HG02938 (cell line): ENCODE measurements at regions not wholly inside any gene's neighbourhood (a gene's known extent, or its start where the extent isn't known, plus 50 kb on each side); places are given as distances from the start of the nearest gene placed in this dataset.
A peak's percentile ranks its signal among the peaks of the same experiment; 100 is the strongest.
"Not testable (repeated sequence)": the region's sequence is repeated elsewhere in the genome, so short reads cannot be mapped to it uniquely, and the experiment has no call there.

Experiments
- ATAC-seq: cut with Tn5 transposase; IDR thresholded peaks from one replicate; pipeline ENCODE4 v1.9.1; 2021; ENCODE audit warnings: mild to moderate bottlenecking, moderate library complexity; ENCODE audit not compliant: unreplicated experiment

DNA sequence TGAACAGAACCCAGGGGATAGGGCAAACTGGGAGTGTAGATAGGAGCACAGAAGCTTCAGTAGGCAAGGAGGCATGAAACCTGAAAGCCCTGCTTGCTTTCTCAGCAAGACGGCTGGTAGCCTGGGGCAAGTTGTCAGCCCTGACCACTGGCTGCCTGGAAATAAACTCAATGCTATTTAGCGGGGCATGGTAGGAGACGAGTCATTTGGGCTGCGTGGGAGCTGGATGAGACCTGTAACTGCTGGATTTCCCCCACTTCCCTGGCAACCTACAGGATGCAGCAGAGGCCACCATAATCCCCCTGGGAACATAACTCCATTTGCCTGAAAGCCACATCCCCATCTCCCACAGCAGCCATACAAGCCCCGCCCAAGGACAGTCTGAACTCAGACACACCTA, 332.6 kb upstream of the TBX18 start:
- ATAC-seq: no peak

DNA sequence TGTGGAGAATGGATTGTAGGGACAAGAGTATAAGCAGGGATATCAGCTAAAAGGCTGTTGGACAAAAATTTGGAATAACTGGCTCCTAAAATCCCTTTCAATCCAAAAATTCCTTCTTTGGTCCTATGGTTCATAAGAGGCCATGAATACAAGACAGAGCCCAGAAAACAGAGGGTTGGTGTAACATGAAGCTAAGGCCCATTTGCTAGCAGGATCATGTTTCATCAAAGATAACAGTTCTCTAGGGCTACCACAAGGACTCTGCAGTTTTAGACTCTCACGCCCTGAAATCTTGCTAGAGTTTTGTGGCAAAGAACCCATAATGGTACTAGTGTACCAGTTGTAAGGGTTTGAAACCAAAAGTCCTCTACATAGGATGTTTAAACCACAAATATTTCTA, 327.8 kb upstream of the TBX18 start:
- no peak for ATAC-seq

DNA sequence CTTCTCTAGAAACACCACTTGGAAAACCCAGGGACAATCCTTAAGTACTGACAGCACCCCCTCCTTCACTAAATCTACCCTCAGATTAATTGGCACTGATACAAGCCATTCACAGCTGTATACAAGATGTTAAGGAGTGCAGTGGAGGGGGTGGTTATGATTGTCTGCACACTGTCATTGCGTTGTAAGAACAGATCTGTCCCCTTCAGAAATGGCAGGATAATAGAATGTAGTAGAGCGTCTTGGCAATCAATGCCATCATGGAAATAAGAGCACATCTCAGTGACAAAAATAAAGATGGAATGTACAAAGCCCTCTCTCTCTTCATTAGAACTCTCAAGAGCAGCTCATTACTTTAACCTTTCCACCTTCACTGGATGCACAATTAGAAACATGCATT, 324.9 kb upstream of the TBX18 start:
- no peak for ATAC-seq

DNA sequence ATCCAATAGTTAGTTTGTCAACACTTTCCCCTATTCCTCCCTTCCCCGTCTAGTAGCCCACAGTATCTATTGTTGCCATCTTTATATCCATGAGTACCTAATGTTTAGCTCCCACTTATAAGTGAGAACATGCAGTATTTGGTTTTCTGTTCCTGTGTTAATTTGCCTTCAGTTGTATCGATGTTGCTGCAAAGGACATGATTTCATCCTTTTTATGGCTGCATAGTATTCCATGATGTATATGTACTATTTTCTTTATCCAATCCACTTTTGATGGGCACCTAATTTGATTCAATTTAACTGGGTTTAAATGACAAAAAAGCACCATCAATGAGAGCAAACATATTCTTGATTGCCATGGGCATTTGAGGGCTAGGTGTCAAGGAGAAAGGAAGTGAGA, 321.5 kb upstream of the TBX18 start:
- no peak for ATAC-seq

DNA sequence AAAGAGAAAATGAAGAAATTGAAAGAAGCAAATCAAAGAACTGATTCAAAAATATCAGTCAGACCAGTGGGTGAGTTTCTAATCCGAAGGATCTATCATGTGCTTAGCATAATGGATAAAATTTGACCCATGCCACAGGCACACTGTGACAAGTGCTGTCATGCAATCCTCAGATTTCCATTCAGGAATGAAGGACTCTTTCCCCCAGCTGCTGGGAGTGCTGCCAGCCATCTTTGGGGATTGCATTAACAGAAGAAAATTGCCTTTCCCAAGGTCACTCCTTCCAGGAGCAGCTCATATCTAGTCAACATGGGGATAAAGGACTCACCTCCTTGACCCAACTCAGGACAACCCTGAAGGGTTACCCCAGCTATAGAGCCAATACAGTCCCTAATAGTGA, 316.7 kb upstream of the TBX18 start:
- ATAC-seq: no peak

GRCh38 chr6:85079761-85080160, 315.4 kb upstream of the TBX18 start:
- ATAC-seq: no peak

- ATAC-seq: no peak
These were observed 313.7 kb upstream of the TBX18 start for GRCh38 chr6:85078058-85078457.

DNA sequence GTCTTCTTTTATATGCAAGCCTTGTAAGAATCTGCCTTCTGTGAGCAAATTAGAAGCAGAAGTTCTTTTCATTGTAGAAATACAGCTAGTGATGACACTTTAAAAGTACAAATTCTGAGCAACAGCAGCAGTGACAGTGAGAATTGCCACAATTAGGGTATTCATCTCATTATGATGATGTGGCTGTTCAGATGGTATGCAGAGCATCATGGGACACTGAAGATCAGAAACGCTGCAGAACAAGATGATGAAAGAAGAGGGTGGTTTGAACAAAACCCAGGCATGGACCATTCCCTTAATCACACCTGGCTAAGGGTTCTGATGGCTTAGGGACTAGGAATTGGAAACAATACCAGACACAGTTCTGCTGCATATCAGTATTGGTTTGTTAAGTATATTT, 312.7 kb upstream of the TBX18 start:
- no peak for ATAC-seq

- ATAC-seq: not testable (repeated sequence)
These were observed 307.4 kb upstream of the TBX18 start for GRCh38 chr6:85071845-85072244.

DNA sequence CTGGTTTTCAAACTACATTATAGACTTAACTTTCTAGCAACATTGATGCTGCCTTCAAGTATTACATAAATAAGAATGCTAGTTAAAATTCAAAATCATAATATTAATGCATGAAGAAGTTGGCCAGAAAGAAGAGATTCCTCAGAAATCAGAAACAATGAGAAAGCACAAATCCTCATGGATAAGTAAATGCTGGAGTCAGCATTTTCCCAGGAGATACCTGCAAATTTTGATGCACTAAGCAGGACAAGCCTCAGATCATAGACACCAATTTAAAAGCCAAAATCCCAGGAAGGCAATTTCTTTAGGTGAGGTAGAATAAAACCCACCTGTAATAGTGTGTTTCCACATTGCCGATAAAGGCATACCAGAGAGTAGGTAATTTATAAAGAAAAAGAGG, 305.2 kb upstream of the TBX18 start:
- no peak for ATAC-seq

DNA sequence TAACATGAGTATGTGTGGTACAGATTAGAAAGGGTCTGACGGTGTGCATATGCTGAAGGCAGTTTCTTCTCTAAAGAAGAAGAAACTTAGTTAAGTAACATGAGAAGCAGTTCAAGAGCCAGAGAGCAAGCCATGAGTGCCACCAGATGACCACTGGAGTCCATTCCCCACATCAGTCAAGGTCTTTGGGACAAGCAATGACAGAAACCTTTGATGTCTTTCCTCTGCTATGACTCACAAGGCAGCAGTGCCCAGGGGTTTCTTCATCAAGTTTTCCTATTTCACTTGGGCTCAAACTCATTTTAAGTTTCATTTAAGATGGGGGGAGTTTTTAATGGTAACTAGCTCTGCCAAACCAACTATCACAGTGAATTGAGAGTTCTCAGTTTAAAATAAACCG, 303.8 kb upstream of the TBX18 start:
- ATAC-seq: no peak

GRCh38 chr6:85066266-85066665, 301.9 kb upstream of the TBX18 start:
- ATAC-seq: no peak

GRCh38 chr6:85065831-85066230, 301.4 kb upstream of the TBX18 start:
- no peak for ATAC-seq

GRCh38 chr6:85063611-85064010, 299.2 kb upstream of the TBX18 start:
- no peak for ATAC-seq

DNA sequence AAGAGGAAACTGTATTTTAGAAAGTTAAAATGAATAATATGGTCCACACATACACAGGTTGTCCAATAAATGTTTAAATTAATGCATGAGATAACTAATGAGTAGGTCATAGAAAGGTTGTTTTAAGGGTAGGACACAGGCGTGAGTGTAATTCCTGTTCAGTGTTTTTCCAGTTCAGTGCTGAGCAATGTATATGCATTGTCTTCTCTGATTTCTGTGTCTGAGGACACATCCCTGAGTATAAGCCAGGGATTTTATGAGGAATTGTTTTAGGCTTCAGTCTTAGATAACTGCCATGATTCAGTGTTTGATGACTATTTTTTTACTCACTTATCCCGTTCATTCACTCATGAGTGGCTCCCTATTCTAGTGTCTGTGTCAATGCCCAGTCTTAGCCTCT, 298.5 kb upstream of the TBX18 start:
- ATAC-seq: no peak

DNA sequence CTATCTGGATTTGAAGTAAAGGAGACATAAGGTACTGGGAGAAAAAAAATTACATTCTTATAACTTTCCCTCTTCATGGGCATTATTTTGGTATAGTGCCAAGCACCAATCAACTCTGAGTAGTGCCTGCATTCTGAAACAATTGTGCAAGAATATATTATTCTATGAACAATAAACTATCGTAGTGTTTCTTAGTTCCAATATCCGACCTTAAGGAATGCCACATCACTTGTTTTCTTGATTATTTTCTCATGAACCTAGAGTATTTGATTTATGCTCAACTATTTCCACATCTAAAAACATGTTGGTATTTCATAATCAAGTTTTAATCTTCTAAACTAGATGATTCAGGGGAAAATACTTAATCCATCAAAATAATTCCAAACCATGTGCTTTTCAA, 294.4 kb upstream of the TBX18 start:
- no peak for ATAC-seq

DNA sequence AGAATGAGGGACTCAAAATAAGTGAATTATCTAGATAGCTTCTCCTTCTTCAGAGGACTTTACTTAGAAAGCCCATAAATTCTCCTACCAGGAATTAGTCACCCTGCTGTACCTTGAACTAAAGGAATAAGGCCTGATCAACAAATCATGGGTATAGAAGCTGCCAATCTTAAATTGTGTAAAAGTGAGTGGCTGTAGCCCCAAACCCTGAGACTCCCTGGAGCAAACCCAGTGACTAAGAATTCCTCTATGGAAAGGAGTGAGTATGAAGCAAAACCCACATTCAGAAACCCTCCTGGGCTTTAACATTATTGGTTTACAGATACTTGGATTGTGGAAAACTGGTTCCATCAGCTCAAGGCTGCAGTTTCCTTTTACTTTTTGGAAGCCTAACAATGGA, 285.8 kb upstream of the TBX18 start:
- ATAC-seq: no peak

DNA sequence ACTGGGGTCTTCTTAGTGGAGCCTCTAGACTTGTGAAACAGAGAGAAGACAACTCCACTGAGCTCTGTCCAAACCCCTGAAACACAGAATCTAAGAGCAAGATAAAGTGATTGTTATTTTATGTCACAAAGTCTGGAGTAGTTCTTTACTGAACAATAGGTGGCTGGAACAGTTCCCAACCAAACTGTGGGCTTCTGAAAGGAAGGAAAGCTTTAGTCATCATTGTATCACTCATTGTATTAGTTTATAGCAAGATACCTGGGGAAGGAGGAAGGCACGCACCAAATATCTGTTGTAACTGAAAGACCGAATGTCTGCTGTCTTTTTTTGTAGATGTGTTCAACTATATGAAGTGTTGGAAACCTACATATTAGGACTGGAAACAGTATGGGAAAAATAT, 284.9 kb upstream of the TBX18 start:
- ATAC-seq: no peak

DNA sequence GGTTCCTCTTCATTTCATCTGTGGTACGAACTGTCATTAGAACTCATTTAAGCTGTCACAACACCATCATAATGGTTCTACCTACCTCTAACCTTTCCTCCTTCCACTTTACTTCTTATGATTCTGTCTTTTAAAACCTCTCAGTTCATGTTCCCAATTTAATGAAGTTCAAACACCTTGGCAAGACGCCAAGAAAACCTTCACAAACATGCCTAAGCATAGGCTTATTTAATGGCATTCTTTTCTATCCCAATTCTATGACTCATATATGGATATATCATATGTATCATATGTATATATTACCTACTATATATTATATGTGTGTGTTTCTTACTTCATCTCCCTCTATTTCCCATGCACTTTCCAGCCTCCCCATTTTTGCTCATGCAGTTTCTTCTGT, 283.4 kb upstream of the TBX18 start:
- no peak for ATAC-seq

DNA sequence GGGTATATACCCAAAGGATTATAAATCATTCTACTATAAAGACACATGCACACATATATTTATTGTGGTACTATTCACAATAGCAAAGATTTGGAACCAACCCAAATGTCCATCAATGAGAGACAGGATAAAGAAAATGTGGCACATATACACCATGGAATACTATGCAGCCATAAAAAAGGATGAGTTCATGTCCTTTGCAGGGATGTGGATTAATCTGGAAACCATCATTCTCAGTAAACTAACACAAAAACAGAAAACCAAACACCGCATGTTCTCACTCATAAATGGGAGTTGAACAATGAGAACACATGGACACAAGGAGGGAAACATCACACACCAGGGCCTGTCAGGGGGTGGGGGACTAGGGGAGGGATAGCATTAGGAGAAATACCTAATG, 281.4 kb upstream of the TBX18 start:
- ATAC-seq: not testable (repeated sequence)

DNA sequence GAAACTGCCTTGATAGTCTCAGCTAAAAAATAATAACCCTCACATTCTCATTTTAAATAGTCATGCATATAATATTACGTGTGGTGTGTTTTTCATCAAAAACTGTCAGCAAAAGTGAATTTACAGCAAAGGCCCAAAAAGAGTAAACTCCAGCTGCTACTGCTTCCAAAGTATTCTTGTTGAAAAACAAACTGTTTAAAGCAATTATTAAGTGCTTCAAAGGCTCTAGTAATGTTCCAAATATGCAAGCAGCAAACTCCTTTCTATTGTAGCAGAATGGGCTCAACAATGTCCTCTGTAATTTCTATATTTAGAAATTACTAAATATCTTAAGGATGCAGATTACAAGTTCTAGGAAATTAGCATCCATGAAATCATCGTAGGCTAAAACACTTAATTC, 280.0 kb upstream of the TBX18 start:
- ATAC-seq: no peak

DNA sequence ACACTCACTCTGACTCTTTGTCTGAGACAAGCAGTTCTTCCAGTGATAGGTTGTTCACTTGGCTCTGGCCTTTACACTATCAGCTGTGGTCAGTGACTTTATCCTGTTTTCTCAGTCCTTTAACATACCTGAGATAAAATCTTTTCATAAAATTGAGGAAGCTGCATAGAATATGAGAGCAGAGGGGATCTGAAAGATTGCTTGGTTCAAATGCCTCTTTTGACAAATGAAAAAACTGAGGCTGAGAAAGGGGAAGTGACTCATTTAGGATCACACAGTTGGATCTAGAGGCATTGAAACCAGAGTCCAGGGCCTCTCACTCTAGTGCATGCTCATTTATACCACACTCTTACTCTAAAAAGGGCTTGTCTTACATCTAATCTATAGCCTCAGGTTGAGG, 277.0 kb upstream of the TBX18 start:
- ATAC-seq: peak; percentile 71

GRCh38 chr6:85037221-85037620, 272.8 kb upstream of the TBX18 start:
- no peak for ATAC-seq

GRCh38 chr6:85035766-85036165, 271.4 kb upstream of the TBX18 start:
- no peak for ATAC-seq
